HEK293T (cell line): ENCODE measurements at regions not wholly inside any gene's neighbourhood (a gene's known extent, or its start where the extent isn't known, plus 50 kb on each side); places are given as distances from the start of the nearest gene placed in this dataset.

Experiments used
- CTBP1 ChIP-seq: fragments of 450-650 bp; IDR thresholded peaks from 2 replicates; pipeline ENCODE4 v1.6.1; 2016; ENCODE audit warnings: borderline replicate concordance
- ELF4 ChIP-seq: fragments of 450-650 bp; IDR thresholded peaks from 2 replicates; pipeline ENCODE4 v1.6.1; 2017; ENCODE audit warnings: antibody characterized with exemption
- FOXA1 ChIP-seq: fragments of 450-650 bp; IDR thresholded peaks from 2 replicates; pipeline ENCODE4 v1.6.1; 2016; ENCODE audit warnings: mild to moderate bottlenecking
- FOXK2 ChIP-seq: fragments of 450-650 bp; IDR thresholded peaks from 2 replicates; pipeline ENCODE4 v1.6.1; 2016; ENCODE audit warnings: mild to moderate bottlenecking
- FOXM1 ChIP-seq: fragments of 450-650 bp; IDR thresholded peaks from 2 replicates; pipeline ENCODE4 v1.6.1; 2017; ENCODE audit warnings: mild to moderate bottlenecking, borderline replicate concordance
- L3MBTL2 ChIP-seq: fragments of 450-650 bp; conservative IDR thresholded peaks from 2 replicates; pipeline ENCODE4 v1.6.1; 2016; ENCODE audit warnings: mild to moderate bottlenecking
- NFRKB ChIP-seq: fragments of 450-650 bp; IDR thresholded peaks from 2 replicates; pipeline ENCODE4 v1.6.1; 2016; ENCODE audit warnings: mild to moderate bottlenecking, moderate library complexity
- PKNOX1 ChIP-seq: fragments of 450-650 bp; IDR thresholded peaks from 2 replicates; pipeline ENCODE4 v1.6.1; 2016
- SP1 ChIP-seq: fragments of 450-650 bp; IDR thresholded peaks from 2 replicates; pipeline ENCODE4 v1.6.1; 2017
- SUZ12 ChIP-seq: fragments of 450-650 bp; IDR thresholded peaks from 2 replicates; pipeline ENCODE4 v1.6.1; 2016; ENCODE audit warnings: mild to moderate bottlenecking
- TARDBP ChIP-seq: fragments of 450-650 bp; IDR thresholded peaks from 2 replicates; pipeline ENCODE4 v1.6.1; 2016

GRCh38 chr6:14713966-14714631 lies 531.8 kb upstream of the JARID2 start:
- no peak for TF ChIP-seq SP1
- no peak for TF ChIP-seq FOXA1
- TF ChIP-seq FOXM1, result no peak
- TF ChIP-seq PKNOX1, result peak; percentile 48; the same call in 1 of the 2 replicates
- no peak for TF ChIP-seq ELF4
- TF ChIP-seq CTBP1, result no peak
- TF ChIP-seq FOXK2, result no peak
- no peak for TF ChIP-seq SUZ12
- TF ChIP-seq NFRKB, result no peak
- TF ChIP-seq TARDBP, result no peak
- no peak for TF ChIP-seq L3MBTL2
